ENCODE measurements at regions not wholly inside any gene's neighbourhood (a gene's known extent, or its start where the extent isn't known, plus 50 kb on each side); places are given as distances from the start of the nearest gene placed in this dataset.

DNA sequence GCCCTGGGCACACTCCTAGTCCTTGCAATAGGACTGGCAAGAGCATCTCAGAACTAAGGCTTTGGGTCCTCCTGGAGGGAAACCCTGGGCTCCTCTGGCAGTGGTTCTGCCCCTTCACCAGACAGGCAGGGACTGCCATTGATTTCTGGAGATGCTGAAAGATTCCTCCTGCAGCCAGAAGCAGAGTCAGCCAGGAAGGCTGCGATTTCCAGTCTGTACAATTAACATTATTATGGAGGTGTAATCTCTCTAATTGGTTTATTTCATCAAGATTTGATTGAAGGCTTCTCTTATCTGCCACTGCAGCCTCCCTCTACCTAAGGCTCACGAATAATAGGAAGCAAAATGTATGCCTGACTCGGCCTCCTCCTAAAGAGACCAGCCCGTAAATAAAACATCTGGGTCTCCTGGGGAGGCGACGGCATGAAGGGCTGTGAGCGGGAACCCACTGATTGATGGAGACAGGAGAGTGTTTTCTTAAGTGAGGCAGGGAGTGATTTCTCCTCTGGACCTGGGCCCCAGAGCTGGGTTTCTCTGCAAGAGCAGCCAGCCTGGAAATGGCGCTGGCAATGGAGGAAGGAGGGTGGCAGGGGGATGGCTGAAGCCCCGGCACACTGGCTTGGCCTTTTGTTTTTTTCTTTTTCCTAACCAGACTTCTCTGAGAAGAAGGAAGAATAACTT lies 689.6 kb downstream of the DHX35 start:
- Histone ChIP-seq H3K4me3 (replicated peaks in 1 of 3; ENCODE audit: low read depth in 2 of 3, low read length in 3 of 3) (no peak overlapping the region), H3K4me2 (replicated peaks; ENCODE audit: extremely low read depth, low read length, poor library complexity, severe bottlenecking) (no peak overlapping the region), H3K27me3 (ENCODE audit: control insufficient read depth in 2 of 2, insufficient read depth in 2 of 2, low read length in 2 of 2) (no peaks in the 10 kb centered on the region), H2AFZ (ENCODE audit: insufficient read depth, low read depth, low read length, poor library complexity, severe bottlenecking) (no peak overlapping the region), H3K9ac (ENCODE audit: insufficient read depth, low read length, poor library complexity, severe bottlenecking) (no peak overlapping the region), H3K27ac (ENCODE audit: low read depth in 1 of 2, low read length in 2 of 2) (no peak overlapping the region), H3K79me2 (ENCODE audit: insufficient read depth, low read length) (no peaks in the 10 kb centered on the region), H3K4me1 (ENCODE audit: control insufficient read depth in 1 of 2, insufficient read depth in 2 of 2, low read length in 2 of 2) (no peaks in the 10 kb centered on the region), H4K20me1 (ENCODE audit: insufficient read depth, low read length) (no peaks in the 10 kb centered on the region), H3K9me3 (replicated peaks in 1 of 2; ENCODE audit: control insufficient read depth in 1 of 2, insufficient read depth in 1 of 2, low read length in 2 of 2) (peaks cover 0 to 2% of the 10 kb centered on the region in 2 donors), H3K36me3 (replicated peaks in 1 of 2; ENCODE audit: control insufficient read depth in 1 of 2, insufficient read depth in 2 of 2, low read length in 2 of 2) (no peaks in the 10 kb centered on the region)
- no peaks in the 10 kb centered on the region for H3K36me3 Mint-ChIP-seq
- no peak overlapping the region for H3K4me3 Mint-ChIP-seq
- intact Hi-C loops (cut with micrococcal nuclease) = no loop called here
- peaks cover 1 to 13% (median 7%) of the 10 kb centered on the region in 7 donors for H3K9me3 Mint-ChIP-seq
- WGBS (ENCODE audit: insufficient coverage) = 72% methylated on average over 2 of the region's 9 CpGs
- TF ChIP-seq CTCF (IDR thresholded peaks at IDR 0.05) = no peak
- no peaks in the 10 kb centered on the region for H3K4me1 Mint-ChIP-seq
- no peak for DNase-seq
- H3K27me3 Mint-ChIP-seq (ENCODE audit: low read depth in 3 of 3) = no peaks in the 10 kb centered on the region
- H3K27ac Mint-ChIP-seq = no peak overlapping the region

DNA sequence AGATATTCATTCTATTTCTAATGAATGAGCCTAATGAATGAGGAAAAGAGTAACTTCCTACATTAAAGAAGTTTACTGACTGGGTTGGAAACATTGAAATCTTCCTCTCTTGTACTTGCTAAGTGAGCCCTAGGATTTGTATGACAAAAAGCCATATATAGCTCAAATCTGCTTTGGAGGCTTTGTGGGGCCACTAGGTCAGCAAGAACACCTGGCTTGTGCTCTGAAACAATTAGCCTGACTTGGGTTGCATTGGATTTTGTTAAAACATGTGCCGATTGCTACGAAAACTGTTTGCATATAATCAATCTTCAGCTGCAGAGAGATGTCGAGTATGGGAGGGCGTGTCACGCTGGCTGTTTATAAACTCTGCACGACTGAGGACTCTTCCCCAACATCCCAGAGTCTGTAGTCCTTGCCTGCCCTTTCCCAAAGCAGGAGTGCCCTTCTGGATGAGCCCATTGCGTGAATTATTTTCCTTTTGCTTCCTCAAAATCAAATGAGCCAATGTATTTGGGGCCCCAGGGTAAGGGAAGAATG lies 684.8 kb downstream of the DHX35 start:
- Histone ChIP-seq H3K9ac (ENCODE audit: insufficient read depth, low read length, poor library complexity, severe bottlenecking) (no peak overlapping the region), H3K27ac (ENCODE audit: low read depth in 1 of 2, low read length in 2 of 2) (no peak overlapping the region), H3K4me3 (replicated peaks in 1 of 3; ENCODE audit: low read depth in 2 of 3, low read length in 3 of 3) (no peak overlapping the region), H3K4me2 (replicated peaks; ENCODE audit: extremely low read depth, low read length, poor library complexity, severe bottlenecking) (no peak overlapping the region), H3K36me3 (replicated peaks in 1 of 2; ENCODE audit: control insufficient read depth in 1 of 2, insufficient read depth in 2 of 2, low read length in 2 of 2) (no peaks in the 10 kb centered on the region), H2AFZ (ENCODE audit: insufficient read depth, low read depth, low read length, poor library complexity, severe bottlenecking) (no peak overlapping the region), H4K20me1 (ENCODE audit: insufficient read depth, low read length) (no peaks in the 10 kb centered on the region), H3K4me1 (ENCODE audit: control insufficient read depth in 1 of 2, insufficient read depth in 2 of 2, low read length in 2 of 2) (no peaks in the 10 kb centered on the region), H3K27me3 (ENCODE audit: control insufficient read depth in 2 of 2, insufficient read depth in 2 of 2, low read length in 2 of 2) (no peaks in the 10 kb centered on the region), H3K79me2 (ENCODE audit: insufficient read depth, low read length) (no peaks in the 10 kb centered on the region), H3K9me3 (replicated peaks in 1 of 2; ENCODE audit: control insufficient read depth in 1 of 2, insufficient read depth in 1 of 2, low read length in 2 of 2) (no peaks in the 10 kb centered on the region)
- Mint-ChIP-seq H3K27ac (no peak overlapping the region), H3K9me3 (peaks cover 1 to 11% (median 6%) of the 10 kb centered on the region in 7 donors), H3K36me3 (no peaks in the 10 kb centered on the region), H3K4me3 (no peak overlapping the region), H3K27me3 (ENCODE audit: low read depth in 3 of 3) (peaks cover 0 to 2% (median 0%) of the 10 kb centered on the region in 3 donors), H3K4me1 (no peaks in the 10 kb centered on the region)
- 90% methylated on average over 3 of the region's 7 CpGs for WGBS (ENCODE audit: insufficient coverage)
- no peak for DNase-seq
- TF ChIP-seq CTCF (IDR thresholded peaks at IDR 0.05) = no peak
- intact Hi-C loops (cut with micrococcal nuclease) = no loop called here
